ENCODE measurements at regions not wholly inside any gene's neighbourhood (a gene's known extent, or its start where the extent isn't known, plus 50 kb on each side); places are given as distances from the start of the nearest gene placed in this dataset.

- TF ChIP-seq, protein P1, sequence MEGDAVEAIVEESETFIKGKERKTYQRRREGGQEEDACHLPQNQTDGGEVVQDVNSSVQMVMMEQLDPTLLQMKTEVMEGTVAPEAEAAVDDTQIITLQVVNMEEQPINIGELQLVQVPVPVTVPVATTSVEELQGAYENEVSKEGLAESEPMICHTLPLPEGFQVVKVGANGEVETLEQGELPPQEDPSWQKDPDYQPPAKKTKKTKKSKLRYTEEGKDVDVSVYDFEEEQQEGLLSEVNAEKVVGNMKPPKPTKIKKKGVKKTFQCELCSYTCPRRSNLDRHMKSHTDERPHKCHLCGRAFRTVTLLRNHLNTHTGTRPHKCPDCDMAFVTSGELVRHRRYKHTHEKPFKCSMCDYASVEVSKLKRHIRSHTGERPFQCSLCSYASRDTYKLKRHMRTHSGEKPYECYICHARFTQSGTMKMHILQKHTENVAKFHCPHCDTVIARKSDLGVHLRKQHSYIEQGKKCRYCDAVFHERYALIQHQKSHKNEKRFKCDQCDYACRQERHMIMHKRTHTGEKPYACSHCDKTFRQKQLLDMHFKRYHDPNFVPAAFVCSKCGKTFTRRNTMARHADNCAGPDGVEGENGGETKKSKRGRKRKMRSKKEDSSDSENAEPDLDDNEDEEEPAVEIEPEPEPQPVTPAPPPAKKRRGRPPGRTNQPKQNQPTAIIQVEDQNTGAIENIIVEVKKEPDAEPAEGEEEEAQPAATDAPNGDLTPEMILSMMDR (conservative IDR thresholded peaks at IDR 0.05), result no peak
- H3K27ac ChIP-seq, result no peak overlapping the region
Observed at GRCh38 chr3:127066635-127067034, 83.7 kb downstream of the PLXNA1 start.

DNA sequence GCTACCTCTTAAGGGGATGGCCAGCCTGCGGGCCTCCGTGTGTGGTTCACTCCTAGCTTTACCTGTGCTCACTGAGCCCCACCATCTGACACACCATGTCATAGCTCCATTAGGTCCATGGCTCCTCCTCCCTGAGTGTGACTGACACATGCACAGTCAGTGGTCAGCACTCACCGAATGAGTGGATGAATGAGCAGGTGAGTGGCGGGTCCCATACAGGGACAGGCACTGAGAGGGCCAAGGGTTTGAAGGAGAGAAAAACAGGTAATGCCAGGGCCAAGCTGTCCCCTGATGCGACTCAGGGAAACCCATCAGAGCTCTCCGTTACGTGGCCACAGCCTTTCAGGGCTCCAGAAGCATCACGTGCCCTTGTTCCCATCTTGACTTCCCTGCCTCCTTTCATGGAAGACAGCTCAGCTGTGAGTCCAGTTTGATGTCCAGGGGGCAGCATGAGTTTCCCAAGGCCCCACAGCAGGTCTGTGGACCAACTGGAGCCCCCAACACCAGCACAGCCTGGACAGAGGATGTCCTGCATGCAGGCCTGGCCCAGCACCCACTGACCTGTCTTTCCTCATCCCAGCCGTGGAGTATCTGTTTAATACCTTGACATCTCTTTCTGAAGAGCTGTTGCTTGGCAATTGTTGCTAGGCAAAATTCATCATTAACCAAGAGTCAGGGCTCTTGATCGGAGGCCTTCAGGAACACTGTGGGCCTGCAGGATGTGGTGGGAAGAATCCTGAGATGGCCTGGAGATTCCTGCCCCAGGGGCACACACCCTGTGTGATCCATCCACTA, 84.4 kb downstream of the PLXNA1 start:
- TF ChIP-seq, protein P1 (conservative IDR thresholded peaks at IDR 0.05), result no peak
- H3K27ac ChIP-seq, result no peak overlapping the region

GRCh38 chr3:127068111-127068810, 85.3 kb downstream of the PLXNA1 start:
- no peak overlapping the region for H3K27ac ChIP-seq
- TF ChIP-seq, protein P1 (conservative IDR thresholded peaks at IDR 0.05), result no peak

- TF ChIP-seq, protein P1 (conservative IDR thresholded peaks at IDR 0.05), result no peak
- H3K27ac ChIP-seq, result no peak overlapping the region
Observed at GRCh38 chr3:127068871-127069270, 86.0 kb downstream of the PLXNA1 start.

GRCh38 chr3:127069814-127070440, 87.0 kb downstream of the PLXNA1 start:
- no peak overlapping the region for H3K27ac ChIP-seq
- TF ChIP-seq, protein P1 (conservative IDR thresholded peaks at IDR 0.05), result no peak

DNA sequence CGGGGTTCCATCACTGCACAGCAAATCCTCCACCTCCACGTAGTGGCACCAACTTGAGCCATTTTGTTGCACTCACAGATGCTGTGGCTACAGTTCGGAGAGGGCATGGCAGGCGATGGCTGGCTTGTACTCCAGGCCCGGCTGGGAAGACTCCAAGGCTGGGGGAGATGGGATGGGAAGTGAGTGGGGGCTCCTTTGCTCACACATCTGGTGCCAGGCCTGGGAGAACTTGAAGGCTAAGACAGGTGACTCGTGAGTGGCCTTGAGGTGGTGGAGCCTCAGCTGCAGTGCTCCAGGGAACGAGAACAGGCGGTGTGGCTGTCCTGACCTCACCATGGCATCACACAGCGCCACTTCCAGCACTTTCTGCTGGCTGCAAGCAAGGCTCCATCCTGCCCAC, 87.9 kb downstream of the PLXNA1 start:
- no peak overlapping the region for H3K27ac ChIP-seq
- TF ChIP-seq, protein P1 (conservative IDR thresholded peaks at IDR 0.05), result no peak

GRCh38 chr3:127071597-127072001, 88.7 kb downstream of the PLXNA1 start:
- no peak overlapping the region for H3K27ac ChIP-seq
- TF ChIP-seq, protein P1 (conservative IDR thresholded peaks at IDR 0.05), result no peak
